DMS53 treated with DMSO at 0.1 percent for 48 hours (cell line): ENCODE measurements at regions not wholly inside any gene's neighbourhood (a gene's known extent, or its start where the extent isn't known, plus 50 kb on each side); places are given as distances from the start of the nearest gene placed in this dataset.

Experiments used
- DNase-seq: peaks from one replicate; lab custom pipeline; 2025; ENCODE audit not compliant: unreplicated experiment; lab: John Stamatoyannopoulos, UW

DNA sequence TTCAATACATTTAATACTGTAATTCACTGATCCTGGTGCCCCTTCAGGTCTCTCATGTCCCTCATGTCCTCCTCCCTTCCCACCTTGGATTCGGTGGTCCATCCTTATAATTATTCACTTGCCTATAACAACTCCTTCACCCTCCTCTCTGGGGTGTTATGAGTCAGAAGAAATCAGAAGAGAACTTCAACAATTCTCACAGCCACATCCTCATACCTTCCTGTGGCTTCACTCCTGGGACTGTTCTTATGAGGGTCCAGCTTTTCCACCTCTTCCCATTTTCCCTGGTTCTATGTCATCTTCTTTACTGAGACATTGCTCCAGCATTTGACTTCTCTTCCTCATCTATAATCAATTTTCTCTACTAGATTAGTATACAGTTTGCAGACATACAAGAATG lies 406.1 kb downstream of the NR2F1-AS1 start:
- no peak for DNase-seq

DNA sequence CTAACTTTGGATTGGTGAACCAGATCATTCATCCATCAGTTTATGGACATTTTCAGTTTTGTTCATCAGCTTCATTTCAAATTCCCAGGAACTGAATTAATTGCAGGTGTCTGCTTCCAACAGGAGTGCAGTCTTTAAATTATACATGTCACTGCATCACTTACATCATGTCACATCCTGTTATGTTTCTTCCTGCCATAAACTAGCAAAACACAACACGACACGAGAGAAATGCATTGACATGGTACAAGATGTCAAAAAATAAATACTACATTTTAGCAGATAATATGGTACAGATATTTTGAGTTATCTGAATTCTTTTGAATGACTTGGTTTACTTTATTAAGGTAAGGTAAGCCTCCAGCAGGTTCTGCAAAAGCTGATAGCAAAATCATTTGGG lies 415.5 kb downstream of the NR2F1-AS1 start:
- no peak for DNase-seq

DNA sequence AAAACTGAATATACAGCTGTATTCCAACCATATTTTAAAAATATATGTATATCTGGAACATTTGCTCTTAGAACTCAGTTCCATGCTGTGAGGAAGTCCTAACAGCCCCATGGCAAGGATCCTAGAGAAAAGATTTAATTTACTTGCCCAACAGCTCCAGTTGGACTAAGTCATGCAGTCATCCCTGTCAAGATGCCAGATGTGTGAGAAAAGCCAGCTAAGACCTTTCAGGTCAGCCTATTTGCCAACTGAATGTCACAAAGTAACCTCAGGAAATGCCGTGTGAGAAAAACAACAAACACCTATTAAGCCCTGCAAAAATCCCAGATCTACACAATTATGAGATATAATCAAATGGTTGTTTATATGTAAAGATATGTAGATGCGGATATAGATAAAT lies 416.3 kb downstream of the NR2F1-AS1 start:
- no peak for DNase-seq

DNA sequence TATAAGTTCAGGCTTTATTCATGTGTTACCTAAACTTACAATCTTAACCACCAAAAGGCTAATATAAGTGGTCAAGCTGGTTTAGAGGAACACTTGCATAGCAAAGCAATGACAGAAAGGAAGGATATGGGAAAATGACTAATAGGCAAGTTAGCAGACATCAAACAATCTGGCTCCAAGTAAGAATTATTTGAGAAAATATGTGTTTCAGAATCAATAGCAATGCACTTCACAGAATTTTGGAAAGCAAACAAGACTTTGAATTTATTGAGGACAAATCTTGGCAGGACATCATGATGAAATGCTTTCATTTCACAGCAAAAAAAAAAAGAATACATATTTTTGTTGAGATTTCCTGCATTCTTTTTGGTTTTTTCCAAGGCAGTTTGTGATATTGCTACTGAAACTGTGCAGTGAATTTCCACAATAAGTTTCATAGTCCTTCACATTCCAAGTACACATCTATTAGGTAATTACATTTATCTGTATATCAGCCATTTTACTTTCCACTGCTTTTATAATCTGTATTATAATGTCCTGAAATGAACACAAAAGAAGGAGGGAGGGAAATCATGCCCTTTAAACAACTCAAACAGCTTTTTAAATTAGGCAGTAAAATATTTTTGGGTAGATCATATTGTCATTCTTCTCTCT lies 417.9 kb downstream of the NR2F1-AS1 start:
- DNase-seq: no peak

DNA sequence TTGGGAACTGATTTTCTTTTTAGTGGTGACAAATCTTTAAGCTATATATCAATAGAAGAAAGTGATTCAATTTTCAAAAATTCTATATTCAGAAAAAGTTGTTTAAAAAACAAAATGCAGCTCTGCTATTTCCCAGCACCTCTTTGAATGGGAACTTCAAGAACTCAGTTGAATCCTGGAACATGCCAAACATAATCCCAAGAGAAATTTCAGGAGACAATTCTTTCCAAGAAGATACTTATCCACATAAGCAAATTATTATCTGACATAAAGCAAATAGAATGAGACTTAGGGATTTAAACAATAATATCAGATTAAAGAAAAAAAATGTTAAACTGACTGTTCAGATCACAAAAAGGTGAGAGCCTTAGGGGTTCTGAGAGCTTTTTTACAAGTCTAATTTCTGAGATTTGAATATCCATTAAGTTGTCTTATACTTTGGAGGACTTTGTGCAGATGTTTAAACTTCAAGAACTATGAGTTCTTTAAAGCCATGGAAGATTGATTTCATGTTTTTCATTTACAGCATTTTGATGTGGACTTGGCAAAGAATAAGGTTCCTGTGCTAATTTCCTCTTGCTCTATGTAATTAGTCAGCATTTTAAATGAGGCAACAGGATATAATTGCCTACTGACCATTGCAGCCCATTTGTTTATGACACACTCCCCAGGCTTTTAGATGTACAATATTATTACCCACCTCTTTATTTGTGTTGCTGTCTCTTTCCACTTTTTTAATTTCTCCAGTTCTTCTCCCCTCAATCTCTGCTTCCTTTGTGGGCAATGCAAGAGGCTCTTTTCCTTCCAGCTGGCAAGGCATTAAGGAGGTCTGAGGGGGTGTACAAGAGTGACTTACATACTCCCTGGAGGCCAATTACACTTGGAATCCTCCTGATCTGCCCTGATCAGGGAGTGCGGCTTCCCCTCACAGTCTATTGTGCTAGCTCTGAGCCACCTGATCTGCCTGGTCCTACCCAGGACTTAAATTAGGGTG lies 419.1 kb downstream of the NR2F1-AS1 start:
- no peak for DNase-seq

DNA sequence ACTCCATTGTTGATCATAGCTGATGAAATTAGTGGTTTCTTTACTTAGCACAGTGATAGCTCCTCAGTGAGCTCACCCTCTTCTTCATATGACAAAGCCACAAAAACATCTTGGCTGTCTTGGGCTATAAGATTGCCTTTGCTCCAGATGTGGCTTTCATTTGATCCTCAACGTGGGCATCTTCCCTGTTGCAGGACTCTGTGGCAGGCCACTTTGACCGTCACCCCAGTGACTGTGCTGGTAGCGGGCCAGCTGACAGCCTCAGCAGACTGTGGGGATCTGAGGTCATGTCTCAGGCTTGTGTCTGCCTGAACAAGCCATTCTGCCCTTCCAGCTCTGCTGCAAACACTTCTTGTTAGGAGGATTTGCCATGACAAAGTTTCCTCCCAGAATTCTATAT lies 422.2 kb downstream of the NR2F1-AS1 start:
- no peak for DNase-seq

DNA sequence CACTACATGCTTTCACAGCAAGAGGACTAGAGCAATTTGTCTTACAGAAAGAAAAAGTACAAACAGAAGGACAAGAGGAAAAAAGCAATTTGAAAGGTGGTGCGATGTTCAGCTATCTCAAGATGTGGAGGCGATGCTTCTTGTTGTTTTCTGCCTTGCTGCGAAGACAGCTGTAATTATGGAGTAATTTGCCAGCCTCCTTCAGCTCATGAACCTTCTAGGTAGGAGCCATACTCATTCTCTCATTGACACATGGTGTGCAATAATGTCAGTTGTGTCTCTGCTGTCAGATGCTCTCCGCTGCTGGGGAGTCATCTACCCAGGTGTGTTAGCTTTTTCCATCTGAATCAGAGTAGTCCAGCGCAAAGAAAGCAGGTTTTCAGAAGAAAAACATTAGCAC lies 424.5 kb downstream of the NR2F1-AS1 start:
- no peak for DNase-seq

DNA sequence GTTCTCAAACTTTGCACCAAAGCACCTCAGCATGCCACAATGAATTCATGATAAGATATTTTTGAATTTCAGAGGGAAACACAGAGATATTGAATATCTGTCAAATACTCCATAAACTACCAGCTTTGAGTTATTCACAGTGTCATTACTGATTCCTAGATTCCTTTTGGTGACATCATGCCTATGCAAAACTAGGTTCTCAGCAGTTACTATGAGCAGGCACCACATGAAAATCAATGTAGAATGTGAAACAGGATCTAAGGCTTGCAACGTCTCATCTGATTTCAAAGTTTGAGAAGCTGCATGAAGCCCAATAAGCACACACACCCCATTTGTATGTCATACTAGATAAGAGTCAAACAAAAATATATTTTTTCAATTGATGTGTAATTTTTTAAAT lies 426.5 kb downstream of the NR2F1-AS1 start:
- no peak for DNase-seq

DNA sequence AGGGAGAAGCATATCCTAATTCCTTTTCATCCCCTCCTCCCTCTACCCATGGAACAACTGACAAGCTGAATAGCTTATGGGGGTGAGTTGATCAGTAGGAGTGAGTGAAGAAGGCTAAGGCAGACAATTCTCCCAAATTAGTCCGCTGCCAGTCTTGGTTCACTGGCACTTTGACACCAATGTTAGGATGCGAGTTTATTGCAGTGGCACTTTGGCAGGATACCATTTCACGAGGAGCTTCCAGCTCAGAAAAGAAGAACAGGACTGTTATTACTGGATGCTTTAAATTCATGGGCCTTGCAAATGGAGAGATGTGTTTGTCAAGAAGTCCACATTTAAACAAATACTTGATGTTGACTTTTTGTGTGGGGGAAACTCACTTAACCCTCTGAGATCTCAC lies 427.6 kb downstream of the NR2F1-AS1 start:
- DNase-seq: no peak

DNA sequence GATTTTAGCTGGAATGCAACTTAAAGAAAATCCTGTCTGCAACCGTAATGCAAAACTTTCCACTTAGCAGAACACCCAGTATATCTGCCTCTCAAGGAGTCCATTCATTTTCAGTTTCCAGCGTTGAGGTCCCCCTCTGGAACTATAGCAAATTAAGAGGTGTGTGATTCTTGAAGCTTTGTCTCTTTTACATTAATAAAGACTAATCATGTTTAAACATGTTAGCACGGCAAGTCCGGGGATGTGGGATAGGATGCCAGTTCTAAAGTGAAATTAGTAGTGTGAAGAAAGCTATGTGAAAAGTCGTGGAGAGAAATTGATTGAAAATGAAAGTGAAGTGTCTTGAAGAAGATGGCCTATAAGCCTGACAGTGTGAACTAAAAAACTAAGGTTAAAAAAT lies 429.1 kb downstream of the NR2F1-AS1 start:
- no peak for DNase-seq

DNA sequence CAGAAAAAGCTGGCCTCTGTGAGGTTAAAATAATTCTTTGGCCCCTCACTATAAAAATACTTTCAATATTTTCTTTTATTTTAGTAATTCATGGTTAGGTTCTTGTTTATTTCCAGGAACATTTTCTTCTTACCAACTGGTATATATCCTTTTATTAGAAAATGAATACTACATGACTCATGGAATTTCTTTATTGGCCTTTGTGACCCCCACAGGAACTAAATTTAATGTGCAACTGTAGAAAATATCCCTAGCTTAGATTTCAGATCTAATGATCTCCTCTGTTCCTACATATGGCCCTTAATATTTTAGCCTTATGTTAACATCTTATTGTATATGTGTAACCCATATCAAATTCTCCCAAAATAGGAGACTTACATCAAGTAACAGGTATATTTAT lies 429.9 kb downstream of the NR2F1-AS1 start:
- no peak for DNase-seq

DNA sequence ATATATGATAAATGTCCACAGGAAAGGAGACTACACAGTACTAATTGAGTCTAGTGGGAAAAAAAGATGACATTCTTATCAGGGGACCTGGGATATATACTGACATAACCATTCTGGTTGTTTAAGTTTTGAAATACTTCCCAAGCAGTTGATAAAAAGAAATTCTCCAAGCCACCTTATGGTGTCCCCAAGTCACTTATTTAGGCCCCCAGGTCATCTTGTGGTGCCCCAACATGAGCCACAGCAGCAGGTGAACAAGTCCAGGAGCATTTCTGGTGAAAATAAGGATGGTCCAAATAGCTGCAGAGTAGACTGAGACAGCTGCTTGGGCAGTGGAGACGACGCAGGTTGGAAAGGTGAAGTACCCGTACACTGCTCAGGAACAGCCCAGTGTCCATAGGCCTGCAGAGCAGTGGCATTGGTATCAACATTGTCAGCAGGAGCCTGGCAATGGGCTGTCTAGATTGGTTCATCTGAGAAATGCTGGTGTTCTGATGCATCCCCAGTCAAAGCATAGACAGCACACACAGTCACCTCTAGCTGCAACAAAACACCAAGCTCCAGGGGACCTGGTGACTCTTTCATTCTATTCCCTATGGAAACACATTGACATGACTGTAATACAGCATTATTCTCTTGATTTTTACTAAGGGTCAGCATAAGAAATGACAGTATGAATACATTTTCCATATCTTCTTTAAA lies 430.6 kb downstream of the NR2F1-AS1 start:
- DNase-seq: no peak

DNA sequence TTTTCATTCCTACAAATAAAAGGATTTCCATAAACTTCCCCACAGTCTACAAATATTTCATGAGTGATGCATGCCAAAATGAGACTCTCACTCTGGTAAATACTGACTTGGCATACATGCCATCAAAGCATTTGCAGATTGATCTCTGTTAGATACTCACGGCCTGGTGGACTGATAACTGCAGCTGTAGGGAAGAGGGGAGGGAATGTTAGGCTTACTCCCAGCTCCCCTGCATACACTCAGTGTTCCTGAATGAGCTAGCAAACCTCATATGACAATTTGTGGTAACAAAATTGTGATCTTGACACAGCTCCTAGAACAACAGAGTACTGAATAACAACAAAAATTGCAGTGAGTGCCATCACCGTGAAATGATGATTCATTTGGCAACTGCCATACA lies 435.3 kb downstream of the NR2F1-AS1 start:
- DNase-seq: no peak

DNA sequence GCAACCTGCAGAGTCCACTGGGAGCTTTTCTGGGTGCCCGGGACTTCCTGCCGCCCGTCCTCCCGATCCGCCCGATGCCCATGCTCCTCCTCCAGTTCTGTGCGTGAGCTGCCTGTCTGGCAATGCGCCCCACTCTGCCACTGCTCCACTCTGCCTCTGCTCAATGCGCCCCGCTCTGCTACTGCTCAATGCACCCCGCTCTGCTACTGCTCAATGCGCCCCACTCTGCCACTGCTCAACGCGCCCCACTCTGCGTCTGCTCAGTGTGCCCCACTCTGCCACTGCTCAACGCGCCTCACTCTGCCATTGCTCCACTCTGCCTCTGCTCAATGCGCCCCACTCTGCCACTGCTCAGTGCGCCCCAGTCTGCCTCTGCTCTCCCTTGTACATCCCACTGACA lies 436.0 kb downstream of the NR2F1-AS1 start:
- no peak for DNase-seq

DNA sequence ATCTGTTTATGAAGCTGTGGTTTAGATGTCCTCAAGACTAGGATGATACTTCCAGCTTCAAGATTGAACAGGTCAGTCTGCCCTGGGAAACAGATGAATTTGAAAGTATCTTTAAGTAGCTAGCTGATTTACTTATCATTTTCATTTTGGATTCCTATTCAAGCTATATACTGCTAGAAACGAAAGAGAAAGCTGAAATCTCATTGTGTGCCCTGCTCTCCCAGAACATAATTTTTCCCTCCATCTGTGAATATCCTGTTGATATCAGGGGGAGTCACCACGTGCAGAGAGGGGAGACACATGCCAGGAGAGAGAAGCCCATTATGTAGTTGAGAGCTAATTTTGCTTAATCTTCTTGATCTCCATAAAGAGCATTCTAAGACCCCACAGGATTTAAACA lies 439.1 kb downstream of the NR2F1-AS1 start:
- no peak for DNase-seq

DNA sequence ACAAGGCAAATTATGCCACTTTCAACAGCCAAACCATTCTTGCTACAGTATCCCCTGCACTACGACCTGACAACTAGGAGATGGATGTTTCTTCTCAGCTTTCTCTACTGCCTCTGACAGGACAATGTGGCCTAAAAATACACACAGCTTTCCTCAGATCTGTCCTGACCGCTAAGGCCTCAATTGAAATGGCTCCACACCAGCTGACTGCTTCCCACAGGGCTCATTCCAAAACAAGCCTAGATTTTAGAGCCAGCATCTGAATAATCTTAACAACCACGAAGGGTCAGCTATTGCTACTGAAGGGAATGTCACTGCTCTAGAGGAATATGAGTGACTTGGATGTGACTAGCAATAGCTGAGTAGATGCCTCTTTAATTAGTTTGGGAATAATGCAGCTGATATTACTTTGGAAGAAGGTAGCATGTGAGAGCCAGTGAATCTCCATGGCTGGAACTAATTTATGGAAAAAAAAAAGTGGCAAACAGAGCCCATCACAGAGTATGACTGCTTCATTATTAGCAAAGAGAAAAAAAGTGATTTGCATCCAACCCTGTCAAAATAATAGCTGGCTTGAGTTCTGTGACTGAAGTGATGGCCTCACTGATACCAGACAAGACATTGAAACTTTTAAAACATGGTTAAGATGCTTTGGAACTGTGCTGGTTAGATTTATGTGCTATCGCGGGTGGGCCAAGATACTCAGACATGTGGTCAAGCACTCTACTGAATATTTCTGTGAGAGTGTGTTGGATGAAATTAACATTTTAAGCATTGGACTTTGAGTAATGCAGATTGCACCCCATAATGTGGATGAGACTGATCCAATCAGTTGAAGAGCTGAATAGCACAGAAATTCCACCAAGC lies 450.2 kb downstream of the NR2F1-AS1 start:
- no peak for DNase-seq

DNA sequence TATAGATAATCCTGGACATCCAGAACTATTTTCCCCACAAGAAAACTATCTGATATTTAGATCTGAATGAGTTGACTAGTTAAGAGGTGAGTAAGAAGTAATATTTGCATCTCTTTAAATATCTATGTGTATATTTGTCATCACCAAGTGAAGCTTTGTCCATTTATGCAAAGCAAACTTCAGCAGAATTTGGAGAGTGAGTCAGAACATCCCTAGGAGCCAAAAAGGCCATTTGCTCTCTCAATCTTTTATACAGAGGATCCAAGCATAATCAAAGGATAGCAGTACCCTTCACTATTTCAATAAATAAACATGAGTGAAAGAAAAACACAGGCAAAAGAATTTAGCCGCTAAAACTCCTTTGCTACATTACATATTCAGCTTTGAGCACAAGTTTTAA lies 454.4 kb downstream of the NR2F1-AS1 start:
- DNase-seq: no peak

DNA sequence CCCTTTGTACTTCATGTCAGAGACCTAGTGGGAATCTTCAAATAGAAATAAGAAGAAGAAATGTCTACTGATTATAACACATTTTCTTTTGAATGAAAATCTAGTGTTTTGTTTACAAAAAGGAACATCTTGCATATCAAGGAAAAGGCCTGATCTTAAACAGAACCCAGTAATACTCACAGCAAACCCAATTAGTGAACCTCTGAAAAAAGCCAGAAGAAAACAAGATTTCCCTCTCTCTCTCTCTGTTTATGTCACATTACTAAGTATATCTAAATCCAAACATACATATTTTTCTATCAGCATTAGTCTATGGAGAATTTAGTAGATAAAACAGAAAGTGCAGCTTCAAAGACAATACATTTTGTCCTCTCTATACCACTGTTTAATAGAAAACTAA lies 457.9 kb downstream of the NR2F1-AS1 start:
- no peak for DNase-seq

DNA sequence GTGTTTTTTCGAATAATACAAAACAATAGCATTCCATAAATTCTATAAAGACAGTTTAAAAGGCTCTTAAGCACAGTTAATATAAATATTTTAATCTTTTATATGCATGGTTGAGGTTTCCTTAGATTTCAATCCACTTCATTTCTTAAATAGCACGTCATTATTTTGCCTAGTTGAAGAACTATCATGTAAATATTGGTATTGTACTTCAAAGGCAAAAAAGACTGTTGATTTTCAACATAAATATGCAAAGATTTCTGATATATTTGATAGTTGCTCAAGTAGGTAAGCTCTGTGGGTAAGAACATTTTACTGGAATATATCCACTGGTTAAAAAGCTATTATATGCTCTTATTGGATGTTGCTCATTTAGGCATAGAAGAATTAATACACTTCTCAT lies 458.6 kb downstream of the NR2F1-AS1 start:
- DNase-seq: no peak

DNA sequence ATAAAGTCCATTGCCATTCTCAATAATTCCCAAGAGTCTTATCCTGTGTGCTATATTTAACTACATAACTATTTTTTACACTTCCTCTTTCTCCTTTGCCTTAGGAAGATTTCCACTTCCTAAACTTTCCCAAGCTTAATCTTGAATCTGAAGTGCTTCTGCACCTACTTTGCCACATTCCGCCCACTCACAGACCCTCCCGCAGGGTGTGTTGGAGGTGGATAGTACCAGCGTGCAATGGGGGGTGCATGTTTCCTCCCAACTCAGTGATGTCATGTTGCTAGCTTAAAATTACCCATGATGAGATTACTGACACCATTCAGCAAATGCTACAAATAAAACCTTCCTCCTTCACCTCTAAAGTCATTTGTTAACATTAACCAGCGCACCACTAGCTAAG lies 460.2 kb downstream of the NR2F1-AS1 start:
- no peak for DNase-seq

DNA sequence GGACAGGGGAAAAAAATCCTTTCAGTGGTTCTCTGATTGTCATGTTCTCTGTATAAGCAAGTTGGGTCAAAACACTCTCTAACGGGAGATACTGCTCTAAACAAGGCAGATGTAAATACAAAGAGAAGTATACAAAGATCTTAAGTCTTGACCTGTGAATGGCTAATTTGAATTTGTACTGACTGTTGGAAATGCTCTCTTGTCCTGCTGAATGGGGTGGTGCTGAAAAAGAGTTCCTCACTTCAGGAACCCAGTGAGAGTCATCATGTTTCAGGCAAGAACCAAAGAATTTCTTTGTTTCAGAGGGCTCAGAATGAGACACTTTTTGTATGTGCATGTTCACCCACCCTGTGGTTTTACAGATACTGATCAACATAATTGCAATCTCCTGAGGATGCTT lies 461.0 kb downstream of the NR2F1-AS1 start:
- no peak for DNase-seq
